22Rv1 (cell line): ENCODE measurements at regions not wholly inside any gene's neighbourhood (a gene's known extent, or its start where the extent isn't known, plus 50 kb on each side); places are given as distances from the start of the nearest gene placed in this dataset.

ENCODE experiments used
- CTCF ChIP-seq: fragments of 450-650 bp; IDR thresholded peaks from 2 replicates; pipeline ENCODE4 v1.5.1; 2017; ENCODE audit warnings: mild to moderate bottlenecking
- ZFX ChIP-seq: fragments of 450-650 bp; IDR thresholded peaks from 2 replicates; pipeline ENCODE4 v1.6.1; 2017; ENCODE audit warnings: antibody characterized with exemption, borderline replicate concordance

DNA sequence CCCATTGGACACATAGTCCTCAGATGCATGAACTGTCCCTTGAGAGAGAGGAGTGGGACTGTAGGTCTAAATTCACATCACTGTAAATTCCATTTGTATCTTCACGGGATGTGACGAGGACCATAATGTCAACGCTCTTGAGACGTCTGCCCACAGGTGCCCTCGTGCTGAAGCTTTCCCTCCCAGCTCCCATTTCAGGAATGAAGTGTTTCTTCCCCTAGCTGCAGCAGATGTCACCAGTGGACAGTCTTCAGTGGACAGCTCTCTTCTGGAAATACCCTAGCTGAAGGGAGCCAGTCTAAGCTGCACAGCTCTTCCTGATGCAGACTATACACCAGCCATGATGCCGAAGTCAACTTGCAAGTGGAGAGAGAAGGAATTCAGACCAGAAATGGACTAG lies 217.4 kb upstream of the ECI2 start:
- TF ChIP-seq CTCF (no peak), ZFX (no peak)
